ENCODE measurements at regions not wholly inside any gene's neighbourhood (a gene's known extent, or its start where the extent isn't known, plus 50 kb on each side); places are given as distances from the start of the nearest gene placed in this dataset.

GRCh38 chr1:193905288-193906085, 719.1 kb upstream of the B3GALT2 start:
- H3K36me3 ChIP-seq (ENCODE audit: control insufficient read depth, insufficient read depth, low read length), result no peaks in the 10 kb centered on the region
- H3K9ac ChIP-seq (ENCODE audit: extremely low read depth, low read length, poor library complexity, severe bottlenecking), result no peak overlapping the region
- Mint-ChIP-seq H3K4me1 (no peaks in the 10 kb centered on the region), H3K9me3 (no peaks in the 10 kb centered on the region), H3K27ac (no peak overlapping the region), H3K36me3 (ENCODE audit: low read depth) (no peaks in the 10 kb centered on the region), H3K27me3 (ENCODE audit: insufficient read depth) (no peaks in the 10 kb centered on the region), H3K4me3 (no peak overlapping the region)
- no peak overlapping the region for H3K27ac ChIP-seq (ENCODE audit: low read depth, low read length)
- H3K4me3 ChIP-seq (ENCODE audit: low read length), result no peak overlapping the region
- DNase-seq, result no peak
- no peak for TF ChIP-seq CTCF (conservative IDR thresholded peaks at IDR 0.05)
- no peaks in the 10 kb centered on the region for H3K9me3 ChIP-seq (ENCODE audit: control insufficient read depth, low read length)
- H3K27me3 ChIP-seq (ENCODE audit: control insufficient read depth, insufficient read depth, low read length, poor library complexity, severe bottlenecking), result no peaks in the 10 kb centered on the region
- WGBS, 2 experiments (ENCODE audit: insufficient coverage in 1 of 2, insufficient read length in 1 of 2), result 94 to 97% methylated on average over 4 to 5 of the region's 5 CpGs
- H3K4me1 ChIP-seq (ENCODE audit: control insufficient read depth, insufficient read depth, low read length), result no peaks in the 10 kb centered on the region

GRCh38 chr1:193891788-193892187, 705.4 kb upstream of the B3GALT2 start:
- WGBS, 2 experiments (ENCODE audit: insufficient coverage in 1 of 2, insufficient read length in 1 of 2), result 89 to 100% methylated on average over 1 to 2 of the region's 2 CpGs

GRCh38 chr1:193890935-193891334, 704.5 kb upstream of the B3GALT2 start:
- Histone ChIP-seq H3K9ac (ENCODE audit: extremely low read depth, low read length, poor library complexity, severe bottlenecking) (no peak overlapping the region), H3K36me3 (ENCODE audit: control insufficient read depth, insufficient read depth, low read length) (no peaks in the 10 kb centered on the region), H3K27me3 (ENCODE audit: control insufficient read depth, insufficient read depth, low read length, poor library complexity, severe bottlenecking) (no peaks in the 10 kb centered on the region), H3K4me3 (ENCODE audit: low read length) (no peak overlapping the region), H3K9me3 (ENCODE audit: control insufficient read depth, low read length) (no peaks in the 10 kb centered on the region), H3K4me1 (ENCODE audit: control insufficient read depth, insufficient read depth, low read length) (no peaks in the 10 kb centered on the region), H3K27ac (ENCODE audit: low read depth, low read length) (no peak overlapping the region)
- Mint-ChIP-seq H3K4me3 (no peak overlapping the region), H3K4me1 (peaks cover 5% of the 10 kb centered on the region), H3K27me3 (ENCODE audit: insufficient read depth) (no peaks in the 10 kb centered on the region), H3K36me3 (ENCODE audit: low read depth) (peaks cover 6% of the 10 kb centered on the region), H3K9me3 (peaks cover 8% of the 10 kb centered on the region), H3K27ac (no peak overlapping the region)
- no peak for DNase-seq
- no peak for TF ChIP-seq CTCF (conservative IDR thresholded peaks at IDR 0.05)
- 75% methylated on average over 1 of the region's 1 CpG; no CpG with 5 or more reads in 1 of the 2 experiments for WGBS, 2 experiments (ENCODE audit: insufficient coverage in 1 of 2, insufficient read length in 1 of 2)

More at GRCh38 chr1:193891788-193892187, 705.4 kb upstream of the B3GALT2 start:
- Mint-ChIP-seq H3K27me3 (ENCODE audit: insufficient read depth) (no peaks in the 10 kb centered on the region), H3K4me1 (no peaks in the 10 kb centered on the region), H3K27ac (no peak overlapping the region), H3K9me3 (peaks cover 8% of the 10 kb centered on the region), H3K4me3 (no peak overlapping the region), H3K36me3 (ENCODE audit: low read depth) (peaks cover 6% of the 10 kb centered on the region)
- no peaks in the 10 kb centered on the region for H3K27me3 ChIP-seq (ENCODE audit: control insufficient read depth, insufficient read depth, low read length, poor library complexity, severe bottlenecking)
- no peaks in the 10 kb centered on the region for H3K36me3 ChIP-seq (ENCODE audit: control insufficient read depth, insufficient read depth, low read length)
- no peaks in the 10 kb centered on the region for H3K4me1 ChIP-seq (ENCODE audit: control insufficient read depth, insufficient read depth, low read length)
- H3K27ac ChIP-seq (ENCODE audit: low read depth, low read length), result no peak overlapping the region
- DNase-seq, result no peak
- H3K4me3 ChIP-seq (ENCODE audit: low read length), result no peak overlapping the region
- H3K9me3 ChIP-seq (ENCODE audit: control insufficient read depth, low read length), result no peaks in the 10 kb centered on the region
- TF ChIP-seq CTCF (conservative IDR thresholded peaks at IDR 0.05), result no peak
- no peak overlapping the region for H3K9ac ChIP-seq (ENCODE audit: extremely low read depth, low read length, poor library complexity, severe bottlenecking)
